SK-N-SH (cell line): ENCODE measurements at regions not wholly inside any gene's neighbourhood (a gene's known extent, or its start where the extent isn't known, plus 50 kb on each side); places are given as distances from the start of the nearest gene placed in this dataset.

ENCODE experiments used
- CHD2 ChIP-seq: fragments of 150-350 bp; IDR thresholded peaks from 2 replicates; pipeline ENCODE4 v1.6.1; 2018; ENCODE audit warnings: low read length; ENCODE audit not compliant: partially characterized antibody
- EP300 ChIP-seq, 2 experiments: IDR thresholded peaks; 2 replicates each; pipeline versions ENCODE4 v1.4.0 to v1.6.1; 2012; ENCODE audit warnings: borderline replicate concordance in 1 of 2, low read depth in 1 of 2, low read length in 1 of 2
- EZH2phosphoT487 ChIP-seq: fragments of 200-600 bp; sonication (generic); IDR thresholded peaks from 2 replicates; pipeline ENCODE4 v1.6.1; 2017; ENCODE audit warnings: low read depth, mixed run types, mild to moderate bottlenecking, antibody characterized with exemption, moderate library complexity, borderline replicate concordance
- GABPA ChIP-seq: IDR thresholded peaks from 2 replicates; pipeline ENCODE4 v1.4.0; 2012; ENCODE audit warnings: low read depth, mild to moderate bottlenecking
- GATA2 ChIP-seq: sonication (generic); formaldehyde crosslinking; IDR thresholded peaks from 2 replicates; pipeline ENCODE4 v1.5.0; 2020; ENCODE audit warnings: mild to moderate bottlenecking, missing genetic modification reagents
- JUND ChIP-seq: IDR thresholded peaks from 2 replicates; pipeline ENCODE4 v1.4.0; 2012
- POLR2AphosphoS5 ChIP-seq: IDR thresholded peaks from 2 replicates; pipeline ENCODE4 v1.6.1; 2012; ENCODE audit warnings: low read depth, low read length
- RAD21 ChIP-seq: IDR thresholded peaks from 2 replicates; pipeline ENCODE4 v1.6.1; 2012; ENCODE audit warnings: mild to moderate bottlenecking, low read length
- RFX5 ChIP-seq: IDR thresholded peaks from 2 replicates; pipeline ENCODE4 v1.6.1; 2012; ENCODE audit warnings: mild to moderate bottlenecking, improper control_type of control experiment, low read length
- TF ChIP-seq, protein P1 (sequence below): fragments of 200-600 bp; sonication (generic); IDR thresholded peaks from 2 replicates; pipeline ENCODE4 v1.6.1; 2017; ENCODE audit warnings: antibody characterized with exemption, mild to moderate bottlenecking, moderate library complexity
- TF ChIP-seq, protein P2 (sequence below): IDR thresholded peaks from 2 replicates; pipeline ENCODE4 v1.6.1; 2012; ENCODE audit warnings: mild to moderate bottlenecking, low read depth, low read length, moderate library complexity
- TF ChIP-seq, protein P3 (sequence below): IDR thresholded peaks from 2 replicates; pipeline ENCODE4 v1.4.0; 2012; ENCODE audit warnings: low read depth, borderline replicate concordance

DNA sequence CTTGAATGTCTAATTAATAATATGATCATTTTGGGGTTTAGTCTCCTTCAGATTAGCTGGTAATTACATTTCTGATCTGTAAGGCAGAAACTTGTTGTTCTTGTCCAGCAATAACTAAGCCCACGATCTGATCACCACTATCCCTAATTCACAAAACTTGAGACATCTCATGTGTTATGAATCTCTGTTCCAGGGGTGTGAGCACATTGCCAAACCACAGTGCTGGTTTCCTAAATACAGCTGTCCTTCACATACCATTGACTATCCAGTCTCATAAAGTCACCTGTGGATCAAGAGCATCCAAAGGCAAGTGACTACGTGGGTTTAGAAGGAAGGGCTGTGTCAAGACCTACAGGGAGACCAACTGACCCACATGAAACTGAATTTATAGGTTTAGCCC lies 134.1 kb upstream of the PRLR start:
- TF ChIP-seq, protein P1, sequence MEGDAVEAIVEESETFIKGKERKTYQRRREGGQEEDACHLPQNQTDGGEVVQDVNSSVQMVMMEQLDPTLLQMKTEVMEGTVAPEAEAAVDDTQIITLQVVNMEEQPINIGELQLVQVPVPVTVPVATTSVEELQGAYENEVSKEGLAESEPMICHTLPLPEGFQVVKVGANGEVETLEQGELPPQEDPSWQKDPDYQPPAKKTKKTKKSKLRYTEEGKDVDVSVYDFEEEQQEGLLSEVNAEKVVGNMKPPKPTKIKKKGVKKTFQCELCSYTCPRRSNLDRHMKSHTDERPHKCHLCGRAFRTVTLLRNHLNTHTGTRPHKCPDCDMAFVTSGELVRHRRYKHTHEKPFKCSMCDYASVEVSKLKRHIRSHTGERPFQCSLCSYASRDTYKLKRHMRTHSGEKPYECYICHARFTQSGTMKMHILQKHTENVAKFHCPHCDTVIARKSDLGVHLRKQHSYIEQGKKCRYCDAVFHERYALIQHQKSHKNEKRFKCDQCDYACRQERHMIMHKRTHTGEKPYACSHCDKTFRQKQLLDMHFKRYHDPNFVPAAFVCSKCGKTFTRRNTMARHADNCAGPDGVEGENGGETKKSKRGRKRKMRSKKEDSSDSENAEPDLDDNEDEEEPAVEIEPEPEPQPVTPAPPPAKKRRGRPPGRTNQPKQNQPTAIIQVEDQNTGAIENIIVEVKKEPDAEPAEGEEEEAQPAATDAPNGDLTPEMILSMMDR: no peak
- no peak for TF ChIP-seq EZH2phosphoT487
- TF ChIP-seq RAD21: no peak
- TF ChIP-seq RFX5: no peak
- TF ChIP-seq, protein P2, sequence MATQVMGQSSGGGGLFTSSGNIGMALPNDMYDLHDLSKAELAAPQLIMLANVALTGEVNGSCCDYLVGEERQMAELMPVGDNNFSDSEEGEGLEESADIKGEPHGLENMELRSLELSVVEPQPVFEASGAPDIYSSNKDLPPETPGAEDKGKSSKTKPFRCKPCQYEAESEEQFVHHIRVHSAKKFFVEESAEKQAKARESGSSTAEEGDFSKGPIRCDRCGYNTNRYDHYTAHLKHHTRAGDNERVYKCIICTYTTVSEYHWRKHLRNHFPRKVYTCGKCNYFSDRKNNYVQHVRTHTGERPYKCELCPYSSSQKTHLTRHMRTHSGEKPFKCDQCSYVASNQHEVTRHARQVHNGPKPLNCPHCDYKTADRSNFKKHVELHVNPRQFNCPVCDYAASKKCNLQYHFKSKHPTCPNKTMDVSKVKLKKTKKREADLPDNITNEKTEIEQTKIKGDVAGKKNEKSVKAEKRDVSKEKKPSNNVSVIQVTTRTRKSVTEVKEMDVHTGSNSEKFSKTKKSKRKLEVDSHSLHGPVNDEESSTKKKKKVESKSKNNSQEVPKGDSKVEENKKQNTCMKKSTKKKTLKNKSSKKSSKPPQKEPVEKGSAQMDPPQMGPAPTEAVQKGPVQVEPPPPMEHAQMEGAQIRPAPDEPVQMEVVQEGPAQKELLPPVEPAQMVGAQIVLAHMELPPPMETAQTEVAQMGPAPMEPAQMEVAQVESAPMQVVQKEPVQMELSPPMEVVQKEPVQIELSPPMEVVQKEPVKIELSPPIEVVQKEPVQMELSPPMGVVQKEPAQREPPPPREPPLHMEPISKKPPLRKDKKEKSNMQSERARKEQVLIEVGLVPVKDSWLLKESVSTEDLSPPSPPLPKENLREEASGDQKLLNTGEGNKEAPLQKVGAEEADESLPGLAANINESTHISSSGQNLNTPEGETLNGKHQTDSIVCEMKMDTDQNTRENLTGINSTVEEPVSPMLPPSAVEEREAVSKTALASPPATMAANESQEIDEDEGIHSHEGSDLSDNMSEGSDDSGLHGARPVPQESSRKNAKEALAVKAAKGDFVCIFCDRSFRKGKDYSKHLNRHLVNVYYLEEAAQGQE: no peak
- no peak for TF ChIP-seq EP300 (IDR thresholded peaks at IDR 0.05; ENCODE audit: borderline replicate concordance in 1 of 2, low read depth in 1 of 2, low read length in 1 of 2)
- no peak for TF ChIP-seq POLR2AphosphoS5
- no peak for TF ChIP-seq CHD2
- no peak for TF ChIP-seq JUND
- TF ChIP-seq GATA2: no peak
- TF ChIP-seq GABPA: no peak
- TF ChIP-seq, protein P3, sequence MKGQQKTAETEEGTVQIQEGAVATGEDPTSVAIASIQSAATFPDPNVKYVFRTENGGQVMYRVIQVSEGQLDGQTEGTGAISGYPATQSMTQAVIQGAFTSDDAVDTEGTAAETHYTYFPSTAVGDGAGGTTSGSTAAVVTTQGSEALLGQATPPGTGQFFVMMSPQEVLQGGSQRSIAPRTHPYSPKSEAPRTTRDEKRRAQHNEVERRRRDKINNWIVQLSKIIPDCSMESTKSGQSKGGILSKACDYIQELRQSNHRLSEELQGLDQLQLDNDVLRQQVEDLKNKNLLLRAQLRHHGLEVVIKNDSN: no peak
